Endothelial cell of umbilical vein (primary cell): ENCODE measurements at regions not wholly inside any gene's neighbourhood (a gene's known extent, or its start where the extent isn't known, plus 50 kb on each side); places are given as distances from the start of the nearest gene placed in this dataset.
"Not testable (repeated sequence)": the region's sequence is repeated elsewhere in the genome, so short reads cannot be mapped to it uniquely, and the experiment has no call there.

Experiments
- BruUV-seq: library from RNA; stranded (reverse); fragments of 400-500 nt; replicated peaks from 2 replicates; lab custom pipeline; 2021; lab: Mats Ljungman, UMichigan
- CTCF ChIA-PET: fragments of 300-600, 350-600 bp; sonication (Branson Sonifier 250); formaldehyde crosslinking; loops from one replicate; lab custom pipeline; 2021; ENCODE audit warnings: antibody characterized with exemption, inconsistent platforms; lab: Charles Lee
- POLR2A ChIA-PET: fragments of 300-600, 350-600 bp; sonication (Branson Sonifier 250); formaldehyde crosslinking; loops from one replicate; lab custom pipeline; 2021; ENCODE audit warnings: antibody characterized with exemption, inconsistent platforms; lab: Charles Lee
- DNase-seq: peaks from one replicate; pipeline ENCODE4 v3.0.0-alpha.2; 2011; ENCODE audit warnings: low read depth, low spot score
- FAIRE-seq: peaks from 2 replicates; lab custom pipeline; 2011; peaks lifted over from hg19 to GRCh38; lab: Jason Lieb, UNC
- H2AFZ ChIP-seq: 2 replicates; pipeline ENCODE4 v1.6.0; 2012; ENCODE audit warnings: low read depth, low read length, control low read depth, inconsistent platforms
- H3K27ac ChIP-seq: 2 replicates; pipeline ENCODE4 v1.5.1; 2011; ENCODE audit warnings: low read depth, mild to moderate bottlenecking, control low read depth, low read length, moderate library complexity; ENCODE audit not compliant: insufficient read depth
- H3K27me3 ChIP-seq, 2 experiments: 2 replicates each; pipeline versions ENCODE4 v1.6.0 to v1.6.1; 2011; ENCODE audit warnings: low read length in 2 of 2, mixed read lengths in 1 of 2; ENCODE audit not compliant: control insufficient read depth in 2 of 2, insufficient read depth in 2 of 2
- H3K36me3 ChIP-seq, 2 experiments: 2 replicates in 1 of 2; 3 replicates in 1 of 2; pipeline ENCODE4 v1.5.1; 2011; ENCODE audit warnings: low read length in 2 of 2, mild to moderate bottlenecking in 1 of 2, moderate library complexity in 1 of 2; ENCODE audit not compliant: control insufficient read depth in 2 of 2, insufficient read depth in 2 of 2; ENCODE audit errors: extremely low read depth in 1 of 2
- H3K4me1 ChIP-seq: 3 replicates; pipeline ENCODE4 v1.5.1; 2011; ENCODE audit warnings: mild to moderate bottlenecking, low read length; ENCODE audit not compliant: control insufficient read depth, insufficient read depth; ENCODE audit errors: extremely low read depth
- H3K4me2 ChIP-seq: 2 replicates; pipeline ENCODE4 v1.6.1; 2011; ENCODE audit warnings: low read length, control low read depth, mixed read lengths; ENCODE audit not compliant: insufficient read depth
- H3K4me3 ChIP-seq, 3 experiments: fragments of 200-600 bp in 1 of 3; sonication (generic), shearing (Covaris generic) in 1 of 3; replicated peaks in 1 of 3; 2 replicates each; pipeline ENCODE4 v1.5.1; 2011 to 2016; ENCODE audit warnings: control low read depth in 3 of 3, low read length in 3 of 3, mild to moderate bottlenecking in 2 of 3, inconsistent platforms in 1 of 3, low read depth in 1 of 3, moderate library complexity in 1 of 3; ENCODE audit not compliant: insufficient read depth in 1 of 3
- H3K79me2 ChIP-seq: 2 replicates; pipeline ENCODE4 v1.6.0; 2012; ENCODE audit warnings: low read length, inconsistent platforms; ENCODE audit not compliant: control insufficient read depth, insufficient read depth
- H3K9ac ChIP-seq: replicated peaks from 2 replicates; pipeline ENCODE3; 2011; ENCODE audit warnings: low read length, control low read depth; ENCODE audit not compliant: insufficient read depth; ENCODE audit errors: extremely low read depth
- H3K9me1 ChIP-seq: replicated peaks from 3 replicates; pipeline ENCODE4 v1.6.0; 2011; ENCODE audit warnings: mild to moderate bottlenecking, low read length; ENCODE audit not compliant: control insufficient read depth, insufficient read depth; ENCODE audit errors: extremely low read depth
- H3K9me3 ChIP-seq: replicated peaks from 2 replicates; pipeline ENCODE4 v1.5.1; 2012; ENCODE audit warnings: low read length, inconsistent platforms; ENCODE audit not compliant: control insufficient read depth, insufficient read depth
- H4K20me1 ChIP-seq: replicated peaks from 2 replicates; pipeline ENCODE3; 2011; ENCODE audit warnings: mild to moderate bottlenecking, low read length; ENCODE audit not compliant: control insufficient read depth, insufficient read depth; ENCODE audit errors: extremely low read depth
- CTCF ChIP-seq, 2 donors: IDR thresholded peaks; 1 replicate in 1 of 2; 2 replicates in 1 of 2; pipeline ENCODE4 v1.5.1; 2011; ENCODE audit warnings: low read length in 2 of 2, mild to moderate bottlenecking in 2 of 2, moderate library complexity in 2 of 2, control low read depth in 1 of 2, inconsistent platforms in 1 of 2, low read depth in 1 of 2; ENCODE audit not compliant: insufficient read depth in 1 of 2; ENCODE audit errors: extremely low read depth in 1 of 2
- EZH2 ChIP-seq: IDR thresholded peaks from 2 replicates; pipeline ENCODE4 v1.6.1; 2012; ENCODE audit warnings: borderline replicate concordance, low read depth, mild to moderate bottlenecking, moderate library complexity, low read length, inconsistent platforms; ENCODE audit not compliant: severe bottlenecking
- FOS ChIP-seq: IDR thresholded peaks from 2 replicates; pipeline ENCODE4 v1.6.1; 2011; ENCODE audit warnings: mild to moderate bottlenecking, low read length, moderate library complexity, borderline replicate concordance; ENCODE audit not compliant: insufficient read depth
- JUN ChIP-seq: IDR thresholded peaks from 2 replicates; pipeline ENCODE4 v1.6.1; 2011; ENCODE audit warnings: borderline replicate concordance, low read depth; ENCODE audit not compliant: insufficient read length, insufficient read depth
- MYC ChIP-seq: IDR thresholded peaks from one replicate; pipeline ENCODE4 v1.6.1; 2011; ENCODE audit warnings: mild to moderate bottlenecking, low read depth, low read length
- POLR2A ChIP-seq: IDR thresholded peaks from 2 replicates; pipeline ENCODE4 v1.6.1; 2012; ENCODE audit warnings: low read depth, mild to moderate bottlenecking, control low read depth, low read length
- POLR2AphosphoS5 ChIP-seq: IDR thresholded peaks from 2 replicates; pipeline ENCODE4 v1.6.1; 2012; ENCODE audit warnings: low read depth, mild to moderate bottlenecking, control low read depth, low read length, moderate library complexity; ENCODE audit not compliant: insufficient read depth
- dilution Hi-C: fragments of 300-500 bp; cut with MboI; formaldehyde crosslinking; loops from one replicate; pipeline ENCODE4 v1.15.0; 2019; ENCODE audit warnings: low sequenced_read_pairs; ENCODE audit not compliant: extremely low pct_ligation_motif_present
- intact Hi-C: fragments of 100-400 bp; cut with micrococcal nuclease; formaldehyde crosslinking; loops from one replicate; pipeline ENCODE4 v1.10.0; 2022

GRCh38 chr3:73827204-73827603, 202.5 kb upstream of the PDZRN3 start:
- DNase-seq = no peak
- H3K9ac ChIP-seq = no peak overlapping the region
- intact Hi-C loops = no loop called here
- no peak overlapping the region for H3K27ac ChIP-seq
- dilution Hi-C loops = no loop called here
- CTCF ChIA-PET = no interaction called here
- no peak for FAIRE-seq
- H3K4me2 ChIP-seq = no peak overlapping the region
- no peaks in the 10 kb centered on the region for H3K36me3 ChIP-seq
- no TSS peak for BruUV-seq
- no peak overlapping the region for H2AFZ ChIP-seq
- no peaks in the 10 kb centered on the region for H3K9me3 ChIP-seq
- no peaks in the 10 kb centered on the region for H3K79me2 ChIP-seq
- no peaks in the 10 kb centered on the region for H4K20me1 ChIP-seq
- TF ChIP-seq FOS (no peak), CTCF (IDR thresholded peaks at IDR 0.05; ENCODE audit: extremely low read depth in 1 of 2, insufficient read depth in 1 of 2, low read depth in 1 of 2, low read length in 2 of 2) (no peak), POLR2A (no peak), MYC (no peak), JUN (no peak), EZH2 (no peak), POLR2AphosphoS5 (no peak)
- no peaks in the 10 kb centered on the region for H3K27me3 ChIP-seq
- POLR2A ChIA-PET = no interaction called here
- no peak overlapping the region for H3K4me3 ChIP-seq
- H3K4me1 ChIP-seq = no peaks in the 10 kb centered on the region
- H3K9me1 ChIP-seq = no peaks in the 10 kb centered on the region

- H3K4me2 ChIP-seq, H3K4me1 ChIP-seq, CTCF ChIA-PET, dilution Hi-C loops, H3K9ac ChIP-seq, H3K27me3 ChIP-seq, POLR2A ChIA-PET, H3K79me2 ChIP-seq, H3K9me3 ChIP-seq, DNase-seq, BruUV-seq, H3K36me3 ChIP-seq, H4K20me1 ChIP-seq, H3K9me1 ChIP-seq, H3K4me3 ChIP-seq, H3K27ac ChIP-seq, FAIRE-seq, H2AFZ ChIP-seq, intact Hi-C loops: not testable (repeated sequence)
Measured at GRCh38 chr3:73820896-73821295, 196.2 kb upstream of the PDZRN3 start.
